Fibroblast of skin of right biceps (primary cell): ENCODE measurements at regions not wholly inside any gene's neighbourhood (a gene's known extent, or its start where the extent isn't known, plus 50 kb on each side); places are given as distances from the start of the nearest gene placed in this dataset.
"Not testable (repeated sequence)": the region's sequence is repeated elsewhere in the genome, so short reads cannot be mapped to it uniquely, and the experiment has no call there.

ENCODE experiments used
- DNase-seq: peaks from one replicate; pipeline ENCODE4 v3.0.0-alpha.2; 2013

- DNase-seq = no peak
Measured at GRCh38 chr13:23947893-23948292, 50.6 kb upstream of the C1QTNF9B start.

DNA sequence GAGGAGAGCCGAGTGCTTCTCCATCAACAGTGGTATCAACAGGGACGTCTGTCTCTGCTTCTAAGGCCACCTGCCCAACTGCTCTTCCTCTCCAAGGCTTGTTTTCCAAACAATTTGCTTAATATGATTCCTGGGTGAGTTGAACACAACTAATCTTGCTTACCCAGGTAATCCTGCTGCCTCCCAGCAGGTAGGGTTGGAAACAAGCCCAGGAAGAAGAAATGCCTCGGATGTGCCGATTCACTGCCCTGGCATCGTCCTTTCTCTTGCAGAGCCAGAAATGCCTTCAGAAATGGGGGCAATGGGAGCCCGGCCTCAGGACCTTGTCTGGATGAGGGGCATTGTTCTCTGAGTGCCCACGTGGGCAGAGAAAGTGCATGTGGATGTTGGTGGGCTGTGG, 51.9 kb upstream of the C1QTNF9B start:
- DNase-seq = no peak

DNA sequence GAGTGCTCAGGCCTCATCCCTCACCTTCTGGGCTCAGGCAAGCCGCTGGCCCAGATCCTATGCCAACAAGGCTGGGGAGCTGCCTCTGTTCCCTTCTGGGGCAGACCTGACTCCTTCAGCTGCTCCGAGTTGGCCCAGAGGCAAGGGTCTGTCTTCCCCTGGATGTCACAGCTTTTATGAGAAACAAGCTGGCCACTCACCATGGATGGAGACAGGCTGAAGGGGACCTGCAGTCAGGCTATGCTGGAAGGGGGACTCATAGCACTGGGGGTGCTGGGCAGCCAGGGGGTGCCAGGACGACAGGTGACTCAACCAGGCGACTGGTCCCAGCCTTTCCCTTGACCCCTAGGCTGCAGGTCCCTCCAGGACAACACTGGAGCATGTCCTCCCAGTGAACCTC, 52.4 kb upstream of the C1QTNF9B start:
- no peak for DNase-seq

DNA sequence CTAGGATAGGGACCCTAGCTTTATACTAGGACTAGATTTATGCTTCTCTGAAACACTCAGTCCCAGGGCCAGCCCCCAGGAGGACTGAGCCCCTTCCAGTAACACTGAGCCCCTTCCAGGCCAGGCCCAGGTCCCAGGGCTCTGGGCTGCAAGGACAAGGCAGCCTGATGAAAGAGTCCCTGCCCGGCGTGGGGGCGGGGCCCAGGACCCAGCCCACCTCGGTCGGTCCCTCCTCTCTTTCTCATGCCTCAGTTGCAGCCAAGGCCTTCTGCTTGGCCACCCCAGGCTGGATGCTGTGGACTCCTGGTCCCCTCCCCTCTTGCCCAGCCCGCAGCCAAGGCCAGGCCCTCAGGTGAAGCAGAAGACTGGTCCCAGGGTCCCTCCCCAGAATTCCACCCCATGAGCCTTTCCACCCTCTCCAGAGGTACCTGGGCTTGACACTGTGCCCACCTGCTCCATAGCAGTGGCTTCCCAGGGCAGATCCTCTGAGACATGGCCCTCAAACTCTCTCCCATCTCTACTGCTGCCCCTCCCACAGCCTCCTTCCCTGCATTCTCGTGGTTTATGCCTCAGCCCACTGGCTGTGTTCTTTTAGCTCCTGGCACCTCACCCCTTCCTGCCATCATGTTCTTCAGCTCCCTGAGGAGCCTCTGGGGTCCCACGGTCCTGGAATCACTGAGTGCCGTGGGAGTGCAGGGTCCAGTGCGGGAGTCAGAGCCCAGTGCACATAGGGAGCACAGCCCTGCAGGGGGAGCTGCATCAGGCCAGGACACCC, 53.6 kb upstream of the C1QTNF9B start:
- peak; percentile 27 for DNase-seq

DNA sequence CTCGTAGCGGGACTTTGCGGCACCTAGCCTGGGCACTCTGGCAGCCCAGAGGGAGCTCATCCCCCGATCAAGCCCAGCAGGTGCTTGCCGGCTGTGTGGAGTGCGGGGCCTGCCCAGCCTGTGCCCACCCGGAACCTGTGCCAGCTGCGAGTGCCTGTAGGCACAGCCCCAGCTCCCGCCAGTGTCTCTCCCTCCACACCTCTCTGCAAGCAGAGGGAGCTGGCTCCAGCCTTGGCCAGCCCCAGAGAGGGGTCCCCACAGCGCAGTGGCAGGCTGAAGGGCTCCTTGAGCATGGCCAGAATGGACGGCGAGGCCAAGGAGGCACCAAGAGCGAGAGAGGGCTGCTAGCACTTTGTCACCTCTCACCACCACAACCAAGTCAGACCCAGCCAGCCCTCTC, 55.5 kb upstream of the C1QTNF9B start:
- no peak for DNase-seq

DNA sequence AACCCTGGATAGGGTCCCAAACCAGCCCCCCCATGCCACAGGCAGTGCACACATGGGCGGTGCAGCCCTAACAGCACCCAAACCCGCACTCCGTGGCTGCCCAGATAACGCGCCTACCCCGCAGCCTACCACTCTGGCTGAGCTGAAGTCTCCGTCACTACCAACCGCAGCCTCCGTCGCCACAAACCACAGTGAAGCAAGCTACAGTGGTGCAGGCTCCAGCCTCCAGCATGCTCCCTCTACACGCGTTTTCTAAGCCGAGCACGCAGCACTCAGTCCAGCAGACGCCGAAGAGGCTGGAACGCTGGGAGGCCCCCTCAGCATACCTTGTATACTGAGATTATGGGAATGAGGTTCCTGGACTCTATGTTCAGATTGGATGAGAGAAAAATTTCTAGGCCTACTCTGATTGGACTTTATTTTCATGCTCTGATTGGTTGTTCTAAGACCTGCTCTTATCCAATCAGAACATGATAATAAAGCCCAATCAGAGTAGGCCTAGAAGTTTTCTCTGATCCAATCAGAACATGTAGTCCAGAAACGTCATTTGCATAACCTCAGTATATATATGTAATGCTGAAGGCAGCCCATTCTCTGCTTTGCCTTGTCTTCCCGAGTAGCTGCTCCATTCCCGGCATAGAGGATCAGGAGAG, 56.7 kb upstream of the C1QTNF9B start:
- no peak for DNase-seq

- DNase-seq = no peak
Measured at GRCh38 chr13:23955064-23955463, 57.8 kb upstream of the C1QTNF9B start.

DNA sequence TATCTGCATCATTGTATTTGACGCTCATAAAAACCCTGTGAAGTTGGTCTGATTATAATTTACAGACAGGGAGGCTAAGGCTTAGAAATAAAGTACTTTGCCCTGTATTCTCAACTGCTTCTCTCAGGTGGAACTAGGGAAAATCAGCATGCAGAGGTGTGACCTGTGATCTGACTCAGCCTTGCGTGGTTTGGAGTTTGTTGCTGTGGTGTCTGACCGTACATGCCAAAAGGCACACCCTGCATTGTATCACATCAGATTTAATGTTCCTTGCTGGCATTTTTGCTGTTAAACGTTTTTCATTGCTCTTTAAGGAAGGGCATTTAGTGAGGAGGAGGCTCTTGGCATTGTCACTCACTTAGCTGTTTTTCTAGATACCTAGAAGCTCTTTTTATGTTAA, 58.8 kb upstream of the C1QTNF9B start:
- DNase-seq = peak; percentile 41

DNA sequence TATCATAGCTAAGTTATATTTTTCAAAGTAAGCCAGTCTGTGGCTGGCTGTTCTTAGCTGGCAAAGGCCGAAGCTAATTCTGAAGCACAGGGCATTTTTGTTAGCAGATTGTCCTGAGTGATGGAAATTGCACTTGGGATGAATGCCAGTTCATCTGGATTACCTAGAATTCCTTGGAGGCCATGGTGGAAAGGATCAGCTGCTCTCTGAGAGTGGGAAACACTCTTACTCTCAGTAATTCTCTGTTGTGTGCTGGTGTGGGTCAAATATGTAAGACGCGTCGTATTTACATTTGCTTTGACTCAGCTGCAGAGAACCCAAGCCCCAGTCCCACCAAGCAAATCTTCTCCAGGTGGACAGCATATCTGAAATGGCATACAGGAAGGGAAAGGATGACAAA, 60.7 kb upstream of the C1QTNF9B start:
- no peak for DNase-seq

DNA sequence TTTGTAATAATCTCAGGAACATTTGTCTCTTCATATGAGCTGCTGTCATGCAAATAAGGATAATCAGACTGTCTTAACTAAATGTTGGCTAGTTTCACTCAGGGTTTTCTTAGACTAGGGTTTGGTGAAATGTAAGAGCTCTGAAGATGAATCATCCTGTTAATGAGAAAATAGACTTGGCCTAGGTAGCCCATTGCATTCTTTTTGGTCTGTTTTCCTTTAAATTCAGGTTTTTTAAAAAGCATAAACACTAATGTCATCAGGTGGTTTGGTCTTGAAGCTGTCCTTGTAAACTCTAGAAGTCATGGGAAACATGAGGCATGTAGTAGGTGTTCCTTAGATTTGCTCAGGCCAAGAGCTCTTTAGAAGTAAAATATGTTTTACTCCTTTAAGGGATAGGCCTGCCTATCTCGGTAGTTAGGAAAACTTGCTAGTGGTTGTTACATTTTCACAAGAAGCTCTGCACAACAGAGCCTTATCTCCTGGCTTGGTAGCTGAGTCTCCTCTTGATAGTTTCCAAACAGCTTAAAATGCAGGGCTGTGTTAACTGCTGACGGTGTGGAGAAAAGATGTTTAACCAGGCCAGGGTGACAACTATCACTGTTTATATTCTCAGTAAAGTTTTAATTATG, 62.0 kb upstream of the C1QTNF9B start:
- DNase-seq = peak; percentile 46

DNA sequence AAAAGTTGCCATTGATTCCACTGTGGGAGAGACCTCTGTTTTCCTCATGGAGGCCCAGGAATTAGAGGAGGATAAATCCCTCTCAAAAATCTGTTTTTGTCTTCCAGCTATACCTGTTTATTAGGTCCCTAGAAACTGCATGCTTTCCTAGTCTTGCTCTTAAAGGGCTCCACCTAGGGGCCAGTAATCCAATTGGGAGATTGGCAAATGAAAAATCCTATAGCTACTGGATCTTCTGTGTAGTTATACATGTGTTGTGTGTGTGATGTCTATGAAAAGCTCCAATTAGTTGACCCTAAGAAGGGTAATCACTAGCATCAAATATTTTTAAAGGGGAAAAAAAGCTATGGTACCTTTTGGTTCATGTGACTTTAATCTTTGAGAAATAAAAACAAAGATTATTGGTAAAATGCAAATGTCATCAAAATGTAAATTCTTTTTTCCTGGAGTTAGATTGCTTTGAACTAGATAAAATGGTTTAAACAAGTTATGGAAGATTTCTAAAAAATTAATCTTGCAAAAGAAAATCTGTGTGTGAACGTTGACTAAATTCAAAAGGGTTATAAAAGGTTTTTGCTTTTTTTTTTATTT, 63.4 kb upstream of the C1QTNF9B start:
- DNase-seq = peak; percentile 55

DNA sequence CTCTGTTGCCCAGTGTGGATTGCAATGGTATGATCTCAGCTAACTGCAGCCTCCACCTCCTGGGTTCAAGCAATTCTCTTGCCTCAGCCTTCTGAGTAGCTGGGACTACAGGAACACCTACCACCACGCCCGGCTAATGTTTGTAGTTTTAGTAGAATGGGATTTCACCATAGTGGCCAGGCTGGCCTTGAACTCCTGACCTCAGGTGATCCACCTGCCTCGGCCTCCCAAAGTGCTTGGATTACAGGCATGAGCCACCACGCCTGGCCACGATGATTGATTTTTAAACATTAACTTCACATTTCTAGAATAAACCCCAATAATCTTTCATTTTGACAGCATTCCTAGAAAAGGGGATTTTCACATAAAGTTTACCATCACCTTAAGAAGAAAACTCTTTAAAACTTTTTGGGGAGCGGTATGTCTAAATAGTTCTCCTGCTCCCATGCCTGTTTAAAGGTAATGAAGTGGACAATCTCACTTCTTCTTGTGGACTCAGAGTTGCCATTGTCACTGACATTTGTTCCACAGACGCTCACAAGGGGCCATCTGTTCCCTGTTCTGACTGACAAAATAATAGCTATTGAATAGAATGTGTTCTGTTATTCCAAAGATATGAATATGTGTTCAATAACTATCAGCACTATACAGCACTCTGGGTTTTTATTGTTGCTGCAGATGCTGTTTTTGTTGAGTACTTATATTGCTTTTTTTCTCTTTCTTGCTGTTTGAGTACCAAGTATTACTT, 66.1 kb upstream of the C1QTNF9B start:
- DNase-seq = no peak

DNA sequence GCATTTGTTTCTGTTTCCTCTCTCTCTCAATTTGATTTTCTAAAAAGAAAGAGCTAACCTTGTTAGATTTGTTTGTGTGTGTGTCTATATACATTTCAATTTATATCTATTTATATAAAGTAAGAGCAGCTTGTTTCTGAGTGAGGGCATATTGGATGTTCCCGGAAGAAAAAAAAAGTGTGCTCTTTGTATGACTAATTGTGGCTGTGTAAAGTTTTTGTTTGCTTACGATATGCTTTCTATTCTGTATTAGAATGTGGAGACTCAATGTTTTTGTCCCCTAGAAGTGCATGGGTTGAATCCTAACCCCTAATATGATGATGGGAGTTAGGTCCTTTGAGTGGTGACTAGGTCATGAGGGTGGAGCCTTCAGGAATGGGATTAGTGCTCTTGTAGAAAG, 66.6 kb upstream of the C1QTNF9B start:
- DNase-seq = no peak

DNA sequence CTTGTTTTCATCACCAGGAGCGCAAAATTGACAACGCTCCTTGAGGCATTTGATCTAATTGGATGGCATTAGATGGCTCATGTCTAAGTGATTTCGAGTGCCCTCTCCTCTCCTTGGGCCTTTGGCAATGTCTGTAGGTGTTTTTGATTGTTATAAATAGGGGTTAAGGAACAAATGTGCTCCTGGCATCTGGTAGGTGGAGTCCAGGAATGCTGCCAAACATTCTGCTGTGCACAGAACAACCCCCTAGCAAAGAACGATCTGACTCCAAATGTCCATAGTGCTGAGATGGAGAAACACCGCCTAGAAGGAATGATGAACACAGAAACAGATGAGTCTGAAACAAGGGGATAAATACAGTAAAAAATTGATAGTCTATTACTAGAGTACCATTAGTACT, 68.0 kb upstream of the C1QTNF9B start:
- no peak for DNase-seq

DNA sequence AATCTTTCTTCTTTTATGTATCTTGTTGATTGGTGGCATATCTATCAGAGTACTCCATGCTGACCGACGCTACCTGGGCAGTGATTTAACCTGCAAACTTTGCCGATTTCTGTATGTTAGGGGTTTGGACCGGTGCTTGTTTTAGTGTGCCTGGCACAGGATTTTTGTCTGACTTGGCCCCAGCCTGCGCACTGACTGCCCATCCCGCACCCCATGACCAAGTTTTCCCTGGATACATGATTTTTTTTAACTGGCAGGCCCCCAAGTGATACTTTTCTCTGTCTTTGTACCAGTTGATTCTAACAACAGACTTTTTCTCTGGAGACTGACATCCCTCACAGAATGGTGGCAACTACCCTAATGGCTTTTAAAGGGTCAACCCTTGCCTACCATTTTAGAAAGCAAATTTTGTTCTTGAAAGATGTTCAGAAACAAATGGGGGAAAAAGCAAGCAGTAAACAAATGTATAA, 69.0 kb upstream of the C1QTNF9B start:
- DNase-seq = no peak

DNA sequence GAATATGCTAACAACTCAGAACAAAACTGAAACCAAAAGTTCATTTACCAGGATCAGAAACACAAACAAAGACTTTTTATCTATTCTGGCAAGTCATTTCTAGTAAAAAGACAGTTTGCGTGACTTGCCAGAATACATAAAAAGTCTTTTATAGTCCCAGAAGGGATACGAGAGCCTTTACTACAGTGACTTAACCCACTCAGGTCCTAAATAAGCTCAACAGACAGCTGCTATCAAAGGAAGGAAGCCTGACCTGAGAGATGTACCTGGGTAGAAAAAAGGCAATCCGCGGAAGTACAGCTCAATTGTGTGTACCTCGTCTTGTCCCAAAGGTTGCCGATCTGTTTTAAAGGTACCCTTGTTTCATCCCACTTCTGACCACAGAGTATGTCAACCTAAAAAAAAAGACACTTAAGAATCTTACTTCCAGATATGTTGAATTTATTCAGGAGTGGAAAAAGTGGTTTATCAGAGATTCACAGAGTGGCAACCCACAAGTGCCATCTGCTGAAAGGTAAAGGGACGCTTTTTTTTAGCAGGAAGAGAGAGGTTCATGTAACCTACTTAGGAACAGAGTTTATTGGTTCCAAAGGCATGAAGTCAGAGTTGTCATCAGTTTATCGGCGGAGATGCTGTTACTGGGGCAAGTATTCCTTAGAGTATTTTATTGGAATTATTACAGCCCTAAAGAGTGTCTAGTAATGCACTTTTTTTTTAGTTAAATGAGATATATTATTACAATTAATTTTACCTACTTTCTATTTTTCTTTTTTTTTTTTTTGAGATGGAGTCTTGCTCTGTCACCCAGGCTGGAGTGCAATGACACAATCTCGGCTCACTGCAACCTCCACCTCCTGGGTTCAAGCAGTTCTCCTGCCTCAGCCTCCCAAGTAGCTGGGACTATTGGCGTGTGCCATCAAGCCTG, 69.7 kb upstream of the C1QTNF9B start:
- no peak for DNase-seq

GRCh38 chr13:23967792-23968191, 70.5 kb upstream of the C1QTNF9B start:
- not testable (repeated sequence) for DNase-seq

DNA sequence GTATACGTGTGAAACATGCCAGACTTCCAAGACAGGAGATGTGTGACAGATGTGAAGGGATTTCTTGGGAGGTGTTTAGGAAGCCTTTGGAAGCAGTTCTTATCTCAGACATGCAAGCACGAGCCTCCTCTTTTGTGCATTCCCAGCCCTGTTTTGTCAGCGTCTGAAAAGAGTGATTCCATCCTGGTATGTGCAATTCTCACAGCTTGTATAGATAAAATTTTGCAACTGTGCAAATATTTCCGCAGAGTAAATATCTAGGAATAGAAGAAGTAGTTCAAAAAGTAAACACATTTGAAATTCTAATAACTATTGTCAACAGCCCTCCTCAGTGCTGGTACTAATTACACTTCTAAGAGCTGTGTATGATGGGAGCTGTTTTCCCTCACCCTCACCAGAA, 72.3 kb upstream of the C1QTNF9B start:
- peak; percentile 41 for DNase-seq

GRCh38 chr13:23979361-23980159, 82.3 kb upstream of the C1QTNF9B start:
- DNase-seq = peak; percentile 76

- DNase-seq = peak; percentile 83
Measured at GRCh38 chr13:23980160-23980551, 82.9 kb upstream of the C1QTNF9B start.

DNA sequence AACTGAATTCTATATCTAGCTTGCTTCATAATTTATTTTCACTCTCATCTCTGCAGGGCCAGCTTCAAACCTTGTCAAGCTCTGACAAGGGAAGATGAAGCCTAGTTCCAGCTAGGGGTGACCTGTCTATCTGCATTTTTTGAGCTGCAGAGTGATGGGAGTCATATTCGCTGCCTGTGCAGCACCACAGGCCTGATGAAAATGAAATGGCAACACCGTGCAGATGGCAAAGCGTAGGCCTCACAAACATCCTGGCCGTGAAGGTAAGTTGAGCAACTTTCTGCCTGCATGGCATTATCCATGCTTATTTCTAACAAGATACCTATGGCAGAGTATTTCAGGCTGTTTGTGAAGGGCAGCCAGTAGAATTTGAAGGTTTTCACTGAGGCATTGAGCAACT, 86.4 kb upstream of the C1QTNF9B start:
- no peak for DNase-seq
